Endothelial cell of umbilical vein (primary cell): ENCODE measurements at regions not wholly inside any gene's neighbourhood (a gene's known extent, or its start where the extent isn't known, plus 50 kb on each side); places are given as distances from the start of the nearest gene placed in this dataset.

Experiments
- BruUV-seq: library from RNA; stranded (reverse); fragments of 400-500 nt; replicated peaks from 2 replicates; lab custom pipeline; 2021; lab: Mats Ljungman, UMichigan
- CTCF ChIA-PET: fragments of 300-600, 350-600 bp; sonication (Branson Sonifier 250); formaldehyde crosslinking; loops from one replicate; lab custom pipeline; 2021; ENCODE audit warnings: antibody characterized with exemption, inconsistent platforms; lab: Charles Lee
- POLR2A ChIA-PET: fragments of 300-600, 350-600 bp; sonication (Branson Sonifier 250); formaldehyde crosslinking; loops from one replicate; lab custom pipeline; 2021; ENCODE audit warnings: antibody characterized with exemption, inconsistent platforms; lab: Charles Lee
- DNase-seq: peaks from one replicate; pipeline ENCODE4 v3.0.0-alpha.2; 2011; ENCODE audit warnings: low read depth, low spot score
- FAIRE-seq: peaks from 2 replicates; lab custom pipeline; 2011; peaks lifted over from hg19 to GRCh38; lab: Jason Lieb, UNC
- H2AFZ ChIP-seq: 2 replicates; pipeline ENCODE4 v1.6.0; 2012; ENCODE audit warnings: low read depth, low read length, control low read depth, inconsistent platforms
- H3K27ac ChIP-seq: 2 replicates; pipeline ENCODE4 v1.5.1; 2011; ENCODE audit warnings: low read depth, mild to moderate bottlenecking, control low read depth, low read length, moderate library complexity; ENCODE audit not compliant: insufficient read depth
- H3K27me3 ChIP-seq, 2 experiments: 2 replicates each; pipeline versions ENCODE4 v1.6.0 to v1.6.1; 2011; ENCODE audit warnings: low read length in 2 of 2, mixed read lengths in 1 of 2; ENCODE audit not compliant: control insufficient read depth in 2 of 2, insufficient read depth in 2 of 2
- H3K36me3 ChIP-seq, 2 experiments: 2 replicates in 1 of 2; 3 replicates in 1 of 2; pipeline ENCODE4 v1.5.1; 2011; ENCODE audit warnings: low read length in 2 of 2, mild to moderate bottlenecking in 1 of 2, moderate library complexity in 1 of 2; ENCODE audit not compliant: control insufficient read depth in 2 of 2, insufficient read depth in 2 of 2; ENCODE audit errors: extremely low read depth in 1 of 2
- H3K4me1 ChIP-seq: 3 replicates; pipeline ENCODE4 v1.5.1; 2011; ENCODE audit warnings: mild to moderate bottlenecking, low read length; ENCODE audit not compliant: control insufficient read depth, insufficient read depth; ENCODE audit errors: extremely low read depth
- H3K4me2 ChIP-seq: 2 replicates; pipeline ENCODE4 v1.6.1; 2011; ENCODE audit warnings: low read length, control low read depth, mixed read lengths; ENCODE audit not compliant: insufficient read depth
- H3K4me3 ChIP-seq, 3 experiments: fragments of 200-600 bp in 1 of 3; sonication (generic), shearing (Covaris generic) in 1 of 3; replicated peaks in 1 of 3; 2 replicates each; pipeline ENCODE4 v1.5.1; 2011 to 2016; ENCODE audit warnings: control low read depth in 3 of 3, low read length in 3 of 3, mild to moderate bottlenecking in 2 of 3, inconsistent platforms in 1 of 3, low read depth in 1 of 3, moderate library complexity in 1 of 3; ENCODE audit not compliant: insufficient read depth in 1 of 3
- H3K79me2 ChIP-seq: 2 replicates; pipeline ENCODE4 v1.6.0; 2012; ENCODE audit warnings: low read length, inconsistent platforms; ENCODE audit not compliant: control insufficient read depth, insufficient read depth
- H3K9ac ChIP-seq: replicated peaks from 2 replicates; pipeline ENCODE3; 2011; ENCODE audit warnings: low read length, control low read depth; ENCODE audit not compliant: insufficient read depth; ENCODE audit errors: extremely low read depth
- H3K9me1 ChIP-seq: replicated peaks from 3 replicates; pipeline ENCODE4 v1.6.0; 2011; ENCODE audit warnings: mild to moderate bottlenecking, low read length; ENCODE audit not compliant: control insufficient read depth, insufficient read depth; ENCODE audit errors: extremely low read depth
- H3K9me3 ChIP-seq: replicated peaks from 2 replicates; pipeline ENCODE4 v1.5.1; 2012; ENCODE audit warnings: low read length, inconsistent platforms; ENCODE audit not compliant: control insufficient read depth, insufficient read depth
- H4K20me1 ChIP-seq: replicated peaks from 2 replicates; pipeline ENCODE3; 2011; ENCODE audit warnings: mild to moderate bottlenecking, low read length; ENCODE audit not compliant: control insufficient read depth, insufficient read depth; ENCODE audit errors: extremely low read depth
- EZH2 ChIP-seq: IDR thresholded peaks from 2 replicates; pipeline ENCODE4 v1.6.1; 2012; ENCODE audit warnings: borderline replicate concordance, low read depth, mild to moderate bottlenecking, moderate library complexity, low read length, inconsistent platforms; ENCODE audit not compliant: severe bottlenecking
- FOS ChIP-seq: IDR thresholded peaks from 2 replicates; pipeline ENCODE4 v1.6.1; 2011; ENCODE audit warnings: mild to moderate bottlenecking, low read length, moderate library complexity, borderline replicate concordance; ENCODE audit not compliant: insufficient read depth
- GATA2 ChIP-seq: IDR thresholded peaks from 2 replicates; pipeline ENCODE4 v1.7.0; 2011; ENCODE audit warnings: low read depth, mild to moderate bottlenecking, moderate library complexity, mixed read lengths, low read length; ENCODE audit not compliant: insufficient read length, insufficient read depth
- JUN ChIP-seq: IDR thresholded peaks from 2 replicates; pipeline ENCODE4 v1.6.1; 2011; ENCODE audit warnings: borderline replicate concordance, low read depth; ENCODE audit not compliant: insufficient read length, insufficient read depth
- MAX ChIP-seq: IDR thresholded peaks from 2 replicates; pipeline ENCODE4 v1.6.1; 2011; ENCODE audit not compliant: insufficient read depth, insufficient read length
- MYC ChIP-seq: IDR thresholded peaks from one replicate; pipeline ENCODE4 v1.6.1; 2011; ENCODE audit warnings: mild to moderate bottlenecking, low read depth, low read length
- POLR2A ChIP-seq: IDR thresholded peaks from 2 replicates; pipeline ENCODE4 v1.6.1; 2012; ENCODE audit warnings: low read depth, mild to moderate bottlenecking, control low read depth, low read length
- dilution Hi-C: fragments of 300-500 bp; cut with MboI; formaldehyde crosslinking; loops from one replicate; pipeline ENCODE4 v1.15.0; 2019; ENCODE audit warnings: low sequenced_read_pairs; ENCODE audit not compliant: extremely low pct_ligation_motif_present
- intact Hi-C: fragments of 100-400 bp; cut with micrococcal nuclease; formaldehyde crosslinking; loops from one replicate; pipeline ENCODE4 v1.10.0; 2022

- dilution Hi-C loops, result no loop called here
- Histone ChIP-seq H3K4me1 (no peaks in the 10 kb centered on the region), H3K79me2 (no peaks in the 10 kb centered on the region), H3K4me2 (no peak overlapping the region), H3K9ac (no peak overlapping the region), H3K9me3 (no peaks in the 10 kb centered on the region), H3K27me3 (no peaks in the 10 kb centered on the region), H4K20me1 (no peaks in the 10 kb centered on the region), H2AFZ (no peak overlapping the region), H3K9me1 (no peaks in the 10 kb centered on the region), H3K27ac (no peak overlapping the region), H3K36me3 (no peaks in the 10 kb centered on the region), H3K4me3 (no peak overlapping the region)
- DNase-seq (no peak), FAIRE-seq (no peak)
- no TSS peak for BruUV-seq
- TF ChIP-seq JUN (no peak), MAX (no peak), MYC (no peak), FOS (no peak), GATA2 (no peak), POLR2A (no peak), EZH2 (no peak)
- ChIA-PET CTCF (no interaction called here), POLR2A (no interaction called here)
- intact Hi-C loops, result no loop called here
Measured at GRCh38 chr20:11380283-11380682, 537.4 kb upstream of the BTBD3 start.

GRCh38 chr20:11387189-11387754 lies 530.4 kb upstream of the BTBD3 start:
- TF ChIP-seq GATA2 (no peak), FOS (no peak), POLR2A (no peak)
- Histone ChIP-seq H3K4me2 (no peak overlapping the region), H3K27ac (no peak overlapping the region), H3K9me1 (no peaks in the 10 kb centered on the region), H4K20me1 (no peaks in the 10 kb centered on the region), H3K4me1 (no peaks in the 10 kb centered on the region), H2AFZ (no peak overlapping the region), H3K79me2 (no peaks in the 10 kb centered on the region), H3K9ac (no peak overlapping the region), H3K27me3 (no peaks in the 10 kb centered on the region), H3K9me3 (no peaks in the 10 kb centered on the region), H3K36me3 (no peaks in the 10 kb centered on the region), H3K4me3 (no peak overlapping the region)
- ChIA-PET CTCF (no interaction called here), POLR2A (no interaction called here)
- DNase-seq (no peak), FAIRE-seq (no peak)
- BruUV-seq, result no TSS peak
- intact Hi-C loops, result no loop called here
- dilution Hi-C loops, result no loop called here
